GM19395 (cell line): ENCODE measurements at regions not wholly inside any gene's neighbourhood (a gene's known extent, or its start where the extent isn't known, plus 50 kb on each side); places are given as distances from the start of the nearest gene placed in this dataset.

ENCODE experiments used
- ATAC-seq: cut with Tn5 transposase; IDR thresholded peaks from one replicate; pipeline ENCODE4 v1.9.1; 2021; ENCODE audit warnings: mild to moderate bottlenecking, moderate library complexity; ENCODE audit not compliant: unreplicated experiment

DNA sequence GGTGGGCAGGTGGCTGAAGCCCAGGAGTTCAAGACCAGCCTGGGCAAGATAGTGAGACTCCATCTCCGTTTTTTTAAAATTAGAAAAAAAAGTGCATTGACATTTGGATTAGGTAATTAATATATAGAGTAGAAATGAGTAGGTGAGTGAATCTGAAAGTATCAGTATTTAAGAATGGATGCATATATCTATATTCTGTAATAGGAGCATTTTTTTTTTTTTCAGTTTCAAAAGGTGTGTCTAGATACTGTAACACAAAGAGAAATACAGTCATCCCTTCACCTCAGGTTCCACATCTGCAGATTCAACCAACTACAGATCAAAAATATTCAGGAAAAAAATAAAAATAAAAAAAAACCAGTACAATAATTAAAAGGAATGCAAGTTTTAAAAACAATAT lies 50.8 kb downstream of the RBM27 start:
- ATAC-seq: peak; percentile 62

DNA sequence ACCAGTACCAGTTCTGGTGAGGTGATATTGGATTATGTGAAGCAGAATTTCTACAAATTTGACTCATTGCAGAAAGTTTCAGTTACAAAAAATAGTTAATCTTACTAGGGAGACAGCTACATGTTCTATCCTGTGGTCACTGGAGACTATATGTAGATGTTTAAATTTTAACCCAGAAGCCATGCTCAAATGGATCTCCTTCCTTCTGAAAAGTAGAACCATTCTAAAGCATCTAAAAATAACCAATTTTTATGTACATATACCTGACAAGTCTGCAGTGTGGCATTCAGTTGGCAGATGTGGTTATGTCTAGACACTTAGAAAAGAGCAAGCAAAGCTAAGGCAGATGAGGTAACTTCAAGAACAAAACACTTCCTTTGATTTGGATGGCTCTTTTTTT lies 65.5 kb upstream of the POU4F3 start:
- peak; percentile 85 for ATAC-seq

DNA sequence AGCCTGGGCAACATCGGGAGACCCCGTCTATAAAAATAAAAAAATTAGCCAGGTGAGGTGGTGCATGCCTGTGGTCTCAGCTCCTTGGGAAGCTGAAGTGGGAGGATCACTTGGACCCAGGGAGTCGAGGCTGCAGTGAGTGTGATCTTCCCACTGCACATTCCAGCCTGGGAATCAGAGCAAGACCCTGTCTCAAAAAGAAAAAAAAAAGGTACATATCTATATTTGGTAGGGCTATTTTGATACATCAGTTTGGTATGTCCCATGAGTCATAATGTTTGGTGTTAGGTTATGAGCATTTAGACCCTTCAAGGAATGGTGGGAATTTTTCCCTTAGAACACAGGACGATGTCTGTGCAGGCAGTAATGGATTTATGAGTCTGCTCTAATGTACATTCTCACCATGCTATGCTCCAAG lies 55.3 kb upstream of the POU4F3 start:
- no peak for ATAC-seq

DNA sequence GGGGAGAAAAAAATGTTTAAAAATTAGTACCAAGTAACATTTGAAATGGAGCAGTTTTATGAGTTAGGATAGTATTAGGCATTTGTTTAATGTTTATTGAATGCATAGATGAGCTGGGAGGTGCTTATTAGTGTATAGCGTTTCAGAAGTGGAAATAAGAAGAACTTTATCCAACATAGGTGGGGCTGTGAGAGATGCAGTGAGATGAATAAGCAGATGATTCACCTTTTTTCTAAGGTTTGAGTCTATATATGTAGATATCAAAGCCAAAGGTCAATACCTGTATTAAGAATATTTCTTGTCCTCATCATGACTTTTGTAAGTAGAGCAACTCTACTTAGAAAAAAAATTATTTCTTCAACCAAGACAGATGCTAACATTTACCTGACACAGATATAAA lies 54.6 kb upstream of the POU4F3 start:
- no peak for ATAC-seq
